ENCODE measurements at regions not wholly inside any gene's neighbourhood (a gene's known extent, or its start where the extent isn't known, plus 50 kb on each side); places are given as distances from the start of the nearest gene placed in this dataset.

DNA sequence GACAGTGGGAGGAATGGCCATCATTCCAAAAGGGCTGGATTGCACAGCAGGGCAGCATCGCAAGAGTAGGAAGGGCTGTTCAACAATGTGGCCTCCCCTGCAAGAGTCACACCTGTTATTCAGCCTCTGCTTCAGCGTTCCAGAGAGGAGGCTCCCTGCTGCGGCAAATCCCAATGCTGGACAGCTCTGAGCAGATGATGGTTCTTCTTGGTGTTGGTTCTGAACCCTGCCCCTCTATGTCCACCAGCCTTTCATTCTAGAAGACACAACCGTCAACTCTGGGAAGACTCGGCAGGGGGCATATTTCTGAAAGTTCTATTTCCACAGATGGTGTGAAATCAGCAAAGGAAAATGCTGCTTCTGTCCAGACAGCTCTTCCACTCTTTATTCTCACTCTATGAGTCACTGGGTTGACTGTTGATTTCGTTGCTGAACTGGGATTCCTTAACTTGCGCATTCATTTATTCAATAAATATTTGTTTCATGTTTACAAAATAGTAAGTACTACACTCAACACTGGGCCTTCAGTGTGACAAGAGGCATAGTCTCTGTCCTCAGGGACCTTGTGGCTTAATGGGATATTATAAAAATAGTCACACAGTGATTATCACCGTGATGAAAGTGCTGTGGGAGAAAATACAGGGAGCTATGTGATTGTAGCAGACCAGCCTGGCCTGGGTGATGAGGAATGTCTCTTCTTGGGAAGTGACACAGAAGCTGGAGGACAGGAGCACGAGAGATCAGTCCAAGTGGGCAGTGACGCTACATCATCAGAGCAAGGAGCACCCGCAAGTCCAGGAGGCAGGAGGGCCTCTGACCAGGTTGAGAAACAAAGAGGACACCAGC, 260.3 kb downstream of the SIPA1L2 start:
- no peak for TF ChIP-seq CTCF (IDR thresholded peaks at IDR 0.05; ENCODE audit: insufficient read depth in 1 of 2, low read depth in 1 of 2, low read length in 1 of 2, severe bottlenecking in 1 of 2, unreplicated experiment in 1 of 2)
- Histone ChIP-seq H3K27me3 (replicated peaks; ENCODE audit: control insufficient read depth, insufficient read depth, low read length) (no peaks in the 10 kb centered on the region), H3K4me3 (ENCODE audit: low read depth, low read length) (no peak overlapping the region), H3K36me3 (ENCODE audit: control insufficient read depth, insufficient read depth, low read length) (no peaks in the 10 kb centered on the region), H3K9me3 (no peaks in the 10 kb centered on the region), H3K4me1 (peaks cover 7% of the 10 kb centered on the region)
- CTCF ChIA-PET = no interaction called here
- H3K27me3 Mint-ChIP-seq (ENCODE audit: insufficient read depth, unreplicated experiment) = no peaks in the 10 kb centered on the region
- H3K36me3 Mint-ChIP-seq (ENCODE audit: insufficient read depth, unreplicated experiment) = no peaks in the 10 kb centered on the region
- BruUV-seq (replicated peaks) = no TSS peak
- no peak overlapping the region for H3K27ac Mint-ChIP-seq (ENCODE audit: unreplicated experiment)
- H3K4me1 Mint-ChIP-seq (ENCODE audit: low read depth, unreplicated experiment) = peaks cover 7% of the 10 kb centered on the region
- no peak overlapping the region for H3K4me3 Mint-ChIP-seq (ENCODE audit: unreplicated experiment)
- POLR2A ChIA-PET = no interaction called here
- no peaks in the 10 kb centered on the region for H3K9me3 Mint-ChIP-seq (ENCODE audit: unreplicated experiment)
- intact Hi-C loops (cut with micrococcal nuclease; ENCODE audit: unreplicated experiment) = no loop called here
- DNase-seq = no peak

- no TSS peak for BruUV-seq (replicated peaks)
- no peak for TF ChIP-seq CTCF (IDR thresholded peaks at IDR 0.05; ENCODE audit: insufficient read depth in 1 of 2, low read depth in 1 of 2, low read length in 1 of 2, severe bottlenecking in 1 of 2, unreplicated experiment in 1 of 2)
- ChIA-PET POLR2A (no interaction called here), CTCF (no interaction called here)
- Mint-ChIP-seq H3K4me3 (ENCODE audit: unreplicated experiment) (no peak overlapping the region), H3K27ac (ENCODE audit: unreplicated experiment) (no peak overlapping the region), H3K4me1 (ENCODE audit: low read depth, unreplicated experiment) (peaks cover 7% of the 10 kb centered on the region), H3K9me3 (ENCODE audit: unreplicated experiment) (no peaks in the 10 kb centered on the region), H3K36me3 (ENCODE audit: insufficient read depth, unreplicated experiment) (no peaks in the 10 kb centered on the region), H3K27me3 (ENCODE audit: insufficient read depth, unreplicated experiment) (no peaks in the 10 kb centered on the region)
- no peak overlapping the region for H3K4me3 ChIP-seq (ENCODE audit: low read depth, low read length)
- H3K27me3 ChIP-seq (replicated peaks; ENCODE audit: control insufficient read depth, insufficient read depth, low read length) = no peaks in the 10 kb centered on the region
- no peaks in the 10 kb centered on the region for H3K36me3 ChIP-seq (ENCODE audit: control insufficient read depth, insufficient read depth, low read length)
- intact Hi-C loops (cut with micrococcal nuclease; ENCODE audit: unreplicated experiment) = no loop called here
- H3K4me1 ChIP-seq = peaks cover 7% of the 10 kb centered on the region
- no peaks in the 10 kb centered on the region for H3K9me3 ChIP-seq
- no peak for DNase-seq
Observed at GRCh38 chr1:232368821-232369321, 261.1 kb downstream of the SIPA1L2 start.

DNA sequence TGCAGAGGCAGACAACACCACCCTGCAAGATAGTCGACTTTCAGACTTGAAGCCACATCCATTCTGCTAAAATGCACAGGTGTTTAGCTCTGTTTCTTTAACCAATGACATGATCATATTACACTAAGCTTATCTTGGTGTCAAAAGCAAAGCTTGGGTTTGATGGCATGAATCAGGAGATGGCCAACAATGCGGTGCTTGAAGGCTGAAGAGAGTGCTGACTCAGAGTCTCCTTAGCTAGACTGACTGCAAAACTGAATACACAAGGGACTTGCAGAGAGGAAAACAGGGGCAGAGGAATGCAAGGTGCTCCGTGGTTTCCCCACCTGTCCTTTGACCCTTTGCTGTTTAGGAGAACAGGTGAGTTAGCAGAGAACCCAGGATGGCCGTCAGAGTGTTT, 262.6 kb downstream of the SIPA1L2 start:
- Histone ChIP-seq H3K4me3 (ENCODE audit: low read depth, low read length) (no peak overlapping the region), H3K27me3 (replicated peaks; ENCODE audit: control insufficient read depth, insufficient read depth, low read length) (no peaks in the 10 kb centered on the region), H3K4me1 (peaks cover 7% of the 10 kb centered on the region), H3K9me3 (no peaks in the 10 kb centered on the region), H3K36me3 (ENCODE audit: control insufficient read depth, insufficient read depth, low read length) (no peaks in the 10 kb centered on the region)
- no peak for TF ChIP-seq CTCF (IDR thresholded peaks at IDR 0.05; ENCODE audit: insufficient read depth in 1 of 2, low read depth in 1 of 2, low read length in 1 of 2, severe bottlenecking in 1 of 2, unreplicated experiment in 1 of 2)
- H3K36me3 Mint-ChIP-seq (ENCODE audit: insufficient read depth, unreplicated experiment) = no peaks in the 10 kb centered on the region
- no peak overlapping the region for H3K4me3 Mint-ChIP-seq (ENCODE audit: unreplicated experiment)
- POLR2A ChIA-PET = no interaction called here
- CTCF ChIA-PET = interaction anchor here (0.6 to 0.7 kb wide), 2 partner anchors 8 to 38 kb away, joined by 3 read pairs; no protein-coding TSS in a partner anchor
- peak; percentile 51 to 64 for DNase-seq
- no peak overlapping the region for H3K27ac Mint-ChIP-seq (ENCODE audit: unreplicated experiment)
- H3K27me3 Mint-ChIP-seq (ENCODE audit: insufficient read depth, unreplicated experiment) = no peaks in the 10 kb centered on the region
- peaks cover 7% of the 10 kb centered on the region for H3K4me1 Mint-ChIP-seq (ENCODE audit: low read depth, unreplicated experiment)
- intact Hi-C loops (cut with micrococcal nuclease; ENCODE audit: unreplicated experiment) = loop anchor here (1.0 kb wide), 1 partner anchor 14 kb away; no protein-coding TSS in a partner anchor
- H3K9me3 Mint-ChIP-seq (ENCODE audit: unreplicated experiment) = no peaks in the 10 kb centered on the region
- no TSS peak for BruUV-seq (replicated peaks)
